ENCODE measurements at regions not wholly inside any gene's neighbourhood (a gene's known extent, or its start where the extent isn't known, plus 50 kb on each side); places are given as distances from the start of the nearest gene placed in this dataset.

GRCh38 chr17:14444915-14445314 lies 144.0 kb downstream of the HS3ST3B1 start:
- ChIA-PET POLR2A (no interaction called here), CTCF (no interaction called here)
- TF ChIP-seq SP1 (IDR thresholded peaks at IDR 0.05; ENCODE audit: low read depth) (no peak), SRF (IDR thresholded peaks at IDR 0.05; ENCODE audit: low read depth) (no peak), TCF7L2 (IDR thresholded peaks at IDR 0.05; ENCODE audit: borderline replicate concordance, extremely low read depth, insufficient read depth, insufficient read length) (no peak), EZH2 (IDR thresholded peaks at IDR 0.05) (no peak), CEBPB (IDR thresholded peaks at IDR 0.05; ENCODE audit: low read depth) (no peak), ZBTB33 (IDR thresholded peaks at IDR 0.05; ENCODE audit: extremely low read depth, insufficient replicate concordance, low read length) (no peak), ZFX (IDR thresholded peaks at IDR 0.05) (no peak), ZNF274 (IDR thresholded peaks at IDR 0.05; ENCODE audit: low read depth, low read length) (no peak), POLR2A (IDR thresholded peaks at IDR 0.05; ENCODE audit: borderline replicate concordance, extremely low read depth, insufficient read depth, insufficient read length) (no peak), ELF1 (IDR thresholded peaks at IDR 0.05; ENCODE audit: borderline replicate concordance, low read depth) (no peak), EZH2phosphoT487 (IDR thresholded peaks at IDR 0.05; ENCODE audit: borderline replicate concordance) (no peak), CTCF (IDR thresholded peaks at IDR 0.05 in 2 of 3, conservative IDR thresholded peaks at IDR 0.05 in 1 of 3; ENCODE audit: borderline replicate concordance in 1 of 3, insufficient read depth in 1 of 3, low read depth in 2 of 3, low read length in 2 of 3) (no peak), FOSL1 (IDR thresholded peaks at IDR 0.05; ENCODE audit: low read depth) (no peak)

More at GRCh38 chr17:14444915-14445314, 144.0 kb downstream of the HS3ST3B1 start:
- Histone ChIP-seq H3K9me2 (ENCODE audit: insufficient read depth) (no peaks in the 10 kb centered on the region), H3K4me1 (ENCODE audit: control insufficient read depth in 1 of 2, insufficient read depth in 2 of 2, low read length in 2 of 2) (no peaks in the 10 kb centered on the region), H3K27me3 (ENCODE audit: insufficient read depth, low read length) (no peaks in the 10 kb centered on the region), H3K4me3 (replicated peaks in 1 of 2; ENCODE audit: low read depth in 1 of 2, low read length in 2 of 2) (no peak overlapping the region), H3K9ac (ENCODE audit: low read length) (no peak overlapping the region), H3K36me3 (ENCODE audit: control insufficient read depth in 1 of 2, insufficient read depth in 2 of 2, low read length in 2 of 2) (no peaks in the 10 kb centered on the region), H3K79me2 (ENCODE audit: insufficient read depth, low read length) (no peaks in the 10 kb centered on the region), H2AFZ (ENCODE audit: low read depth, low read length, poor library complexity, severe bottlenecking) (no peak overlapping the region), H3K4me2 (ENCODE audit: low read length) (no peak overlapping the region), H4K20me1 (ENCODE audit: insufficient read depth) (no peaks in the 10 kb centered on the region), H3K9me3 (ENCODE audit: control insufficient read depth in 1 of 2, insufficient read depth in 1 of 2, low read depth in 1 of 2, low read length in 2 of 2) (no peaks in the 10 kb centered on the region), H3K27ac (ENCODE audit: low read depth, low read length) (no peak overlapping the region)
- DNase-seq (ENCODE audit: low read depth, low spot score) (no peak), ATAC-seq (no peak)
- BruUV-seq (replicated peaks) = no TSS peak
- RAD21 ChIA-PET (ENCODE audit: low non-redundant PET in 1 of 2, low total read pairs in 2 of 2, uncharacterized antibody in 2 of 2, unreplicated experiment in 2 of 2) = no interaction called here
- intact Hi-C loops (cut with micrococcal nuclease) = no loop called here
